SK-N-MC (cell line): ENCODE measurements at regions not wholly inside any gene's neighbourhood (a gene's known extent, or its start where the extent isn't known, plus 50 kb on each side); places are given as distances from the start of the nearest gene placed in this dataset.

Experiments used
- EZH2 ChIP-seq: fragments of 200-600 bp; sonication (generic); IDR thresholded peaks from one replicate; pipeline ENCODE4 v1.6.1; 2017; ENCODE audit warnings: antibody characterized with exemption
- FOXP2 ChIP-seq: optimal IDR thresholded peaks from 2 replicates; pipeline ENCODE3; 2011; ENCODE audit warnings: mild to moderate bottlenecking, moderate library complexity; ENCODE audit not compliant: insufficient read depth; ENCODE audit errors: extremely low read length, control extremely low read depth
- POLR2AphosphoS5 ChIP-seq: IDR thresholded peaks from 2 replicates; pipeline ENCODE4 v1.6.1; 2012; ENCODE audit warnings: mild to moderate bottlenecking, low read depth, low read length, borderline replicate concordance

DNA sequence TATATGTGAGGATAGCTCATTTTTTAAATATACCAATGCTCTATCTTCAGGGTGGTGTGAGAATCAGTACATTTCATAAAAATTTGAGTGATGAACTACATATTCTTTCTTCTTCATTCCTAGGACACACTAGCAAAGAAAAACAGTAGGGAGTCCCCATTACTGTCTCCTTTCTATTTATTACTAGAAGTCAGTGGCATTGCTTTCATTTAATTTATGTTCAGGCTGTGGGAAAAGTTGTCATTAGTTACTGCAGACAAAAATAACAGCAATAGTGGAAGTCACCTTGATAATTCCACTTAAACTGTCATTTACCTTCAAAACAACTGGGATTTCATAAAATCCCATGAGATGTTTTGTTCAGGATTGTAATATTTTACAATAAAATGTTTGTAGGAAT, 446.4 kb downstream of the GBE1 start:
- no peak for TF ChIP-seq EZH2
- TF ChIP-seq POLR2AphosphoS5 = no peak
- TF ChIP-seq FOXP2 = no peak
